HFF-Myc (cell line): ENCODE measurements at regions not wholly inside any gene's neighbourhood (a gene's known extent, or its start where the extent isn't known, plus 50 kb on each side); places are given as distances from the start of the nearest gene placed in this dataset.
"Not testable (repeated sequence)": the region's sequence is repeated elsewhere in the genome, so short reads cannot be mapped to it uniquely, and the experiment has no call there.

ENCODE experiments used
- DNase-seq: peaks from one replicate; pipeline ENCODE4 v3.0.0-alpha.2; 2011; ENCODE audit warnings: low read depth; ENCODE audit errors: extremely low read depth
- H3K4me3 ChIP-seq: replicated peaks from 2 replicates; pipeline ENCODE4 v1.5.1; 2011; ENCODE audit warnings: low read depth, mild to moderate bottlenecking, control low read depth, low read length
- TF ChIP-seq, protein P1 (sequence below): IDR thresholded peaks from 2 replicates; pipeline ENCODE4 v1.5.1; 2012; ENCODE audit warnings: mild to moderate bottlenecking, low read depth, low read length, control low read depth; ENCODE audit errors: missing control alignments

DNA sequence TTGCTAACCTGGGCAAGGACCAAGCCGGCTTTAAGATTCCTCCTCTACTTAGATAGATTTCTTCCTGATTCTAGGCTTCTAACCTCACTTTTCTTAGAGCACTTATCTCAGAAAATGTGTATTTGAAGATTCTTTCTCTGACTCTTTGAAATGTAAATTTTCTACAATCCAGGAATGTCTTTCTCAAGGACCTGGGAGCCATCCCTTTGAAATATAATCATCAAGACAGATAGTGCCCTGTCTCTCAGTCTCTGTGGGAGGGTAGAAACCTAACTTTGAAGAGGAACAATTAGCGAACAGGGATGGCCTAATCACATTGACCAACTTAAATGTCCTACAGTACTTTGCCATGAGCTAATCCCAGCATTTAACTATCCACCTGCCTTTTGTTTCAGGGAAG, 1646.0 kb downstream of the PCDH9 start:
- H3K4me3 ChIP-seq: no peak overlapping the region
- DNase-seq: no peak
- TF ChIP-seq, protein P1, sequence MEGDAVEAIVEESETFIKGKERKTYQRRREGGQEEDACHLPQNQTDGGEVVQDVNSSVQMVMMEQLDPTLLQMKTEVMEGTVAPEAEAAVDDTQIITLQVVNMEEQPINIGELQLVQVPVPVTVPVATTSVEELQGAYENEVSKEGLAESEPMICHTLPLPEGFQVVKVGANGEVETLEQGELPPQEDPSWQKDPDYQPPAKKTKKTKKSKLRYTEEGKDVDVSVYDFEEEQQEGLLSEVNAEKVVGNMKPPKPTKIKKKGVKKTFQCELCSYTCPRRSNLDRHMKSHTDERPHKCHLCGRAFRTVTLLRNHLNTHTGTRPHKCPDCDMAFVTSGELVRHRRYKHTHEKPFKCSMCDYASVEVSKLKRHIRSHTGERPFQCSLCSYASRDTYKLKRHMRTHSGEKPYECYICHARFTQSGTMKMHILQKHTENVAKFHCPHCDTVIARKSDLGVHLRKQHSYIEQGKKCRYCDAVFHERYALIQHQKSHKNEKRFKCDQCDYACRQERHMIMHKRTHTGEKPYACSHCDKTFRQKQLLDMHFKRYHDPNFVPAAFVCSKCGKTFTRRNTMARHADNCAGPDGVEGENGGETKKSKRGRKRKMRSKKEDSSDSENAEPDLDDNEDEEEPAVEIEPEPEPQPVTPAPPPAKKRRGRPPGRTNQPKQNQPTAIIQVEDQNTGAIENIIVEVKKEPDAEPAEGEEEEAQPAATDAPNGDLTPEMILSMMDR: no peak

DNA sequence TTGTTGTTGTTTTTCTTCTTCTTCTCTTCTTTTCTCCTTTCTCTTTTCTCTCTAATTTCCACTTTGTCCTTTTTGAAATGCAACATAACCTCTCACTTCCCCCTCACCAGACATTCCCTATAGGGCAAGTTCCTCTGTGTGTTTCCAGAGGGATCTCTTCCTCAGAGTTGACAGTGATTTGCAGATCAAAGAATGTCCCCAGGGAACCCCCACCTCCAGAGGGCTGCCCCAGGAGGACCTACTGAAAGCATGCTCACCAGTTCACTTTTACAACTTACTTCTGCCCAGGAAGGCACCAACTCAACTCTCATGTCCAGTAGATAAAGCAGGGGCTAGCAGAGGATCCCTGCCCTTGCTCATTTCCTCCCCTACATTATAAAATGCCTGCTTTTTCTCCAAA, 1648.0 kb downstream of the PCDH9 start:
- no peak for DNase-seq
- H3K4me3 ChIP-seq: no peak overlapping the region
- TF ChIP-seq, protein P1: no peak

DNA sequence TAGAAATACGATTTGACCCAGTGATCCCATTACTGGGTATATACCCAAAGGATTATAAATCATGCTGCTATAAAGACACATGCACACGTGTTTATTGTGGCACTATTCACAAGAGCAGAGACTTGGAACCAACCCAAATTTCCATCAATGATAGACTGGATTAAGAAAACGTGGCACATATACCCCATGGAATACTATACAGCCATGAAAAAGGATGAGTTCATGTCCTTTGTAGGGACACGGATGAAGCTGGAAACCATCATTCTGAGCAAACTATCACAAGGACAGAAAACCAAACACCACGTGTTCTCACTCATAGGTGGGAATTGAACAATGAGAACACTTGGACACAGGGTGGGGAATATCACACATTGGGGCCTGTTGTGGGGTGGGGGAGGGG, 1665.6 kb downstream of the PCDH9 start:
- not testable (repeated sequence) for H3K4me3 ChIP-seq, DNase-seq

DNA sequence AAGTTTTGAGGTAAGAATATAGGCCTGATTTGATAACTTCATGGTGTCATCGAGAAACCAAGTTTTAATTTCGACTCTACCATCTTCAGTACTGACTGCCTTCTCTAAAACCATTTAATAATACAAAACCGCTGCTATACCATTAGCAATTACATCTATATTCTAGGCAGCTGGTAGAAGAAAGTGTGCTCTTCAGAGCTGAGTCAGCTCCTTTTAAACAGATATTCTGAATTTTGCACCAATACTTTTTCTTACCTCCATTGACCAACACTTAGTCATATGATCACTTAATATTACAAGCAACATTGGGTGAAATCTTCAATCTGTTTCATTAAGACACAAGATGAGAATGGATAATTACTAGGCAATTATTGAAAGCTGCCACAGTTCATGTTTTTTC, 1667.8 kb downstream of the PCDH9 start:
- H3K4me3 ChIP-seq: no peak overlapping the region
- no peak for DNase-seq
- TF ChIP-seq, protein P1: no peak

DNA sequence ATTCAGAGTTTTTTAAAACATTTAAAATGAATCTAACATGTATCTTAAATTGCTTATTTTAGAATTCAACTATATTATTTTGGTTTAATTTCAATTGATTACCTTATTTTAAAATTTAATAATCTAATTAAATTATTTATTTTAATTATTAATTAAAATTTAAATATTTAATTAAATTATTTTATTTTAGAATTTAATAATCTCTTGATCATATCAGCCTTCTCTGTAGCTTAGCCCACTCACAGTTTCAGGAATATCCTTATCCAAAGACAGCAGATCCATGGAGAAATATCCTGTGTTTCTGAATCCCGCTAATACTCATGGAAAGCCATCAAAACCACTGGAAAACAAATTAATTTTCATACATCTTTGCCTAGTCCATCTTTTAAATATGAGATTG, 1669.2 kb downstream of the PCDH9 start:
- no peak overlapping the region for H3K4me3 ChIP-seq
- no peak for DNase-seq
- TF ChIP-seq, protein P1: no peak

DNA sequence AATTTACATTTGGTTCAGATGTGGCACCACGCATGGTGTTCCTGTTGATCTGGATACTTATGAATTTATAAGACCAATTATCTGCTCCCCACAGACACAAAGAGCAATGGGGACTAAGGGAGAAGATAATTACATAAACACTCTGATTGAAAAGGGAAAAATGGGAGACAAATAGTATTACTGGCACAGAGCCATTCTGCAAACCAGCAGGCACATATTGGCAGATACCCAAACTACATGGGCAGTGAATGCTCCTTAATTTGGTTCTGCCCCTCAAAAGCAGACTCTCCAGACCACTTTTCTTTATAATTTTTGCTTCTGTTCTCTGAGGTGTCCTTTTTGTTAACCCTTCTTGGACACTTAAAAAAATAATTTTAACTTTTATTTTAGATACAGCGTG, 1674.2 kb downstream of the PCDH9 start:
- no peak for DNase-seq
- TF ChIP-seq, protein P1: no peak
- no peak overlapping the region for H3K4me3 ChIP-seq

DNA sequence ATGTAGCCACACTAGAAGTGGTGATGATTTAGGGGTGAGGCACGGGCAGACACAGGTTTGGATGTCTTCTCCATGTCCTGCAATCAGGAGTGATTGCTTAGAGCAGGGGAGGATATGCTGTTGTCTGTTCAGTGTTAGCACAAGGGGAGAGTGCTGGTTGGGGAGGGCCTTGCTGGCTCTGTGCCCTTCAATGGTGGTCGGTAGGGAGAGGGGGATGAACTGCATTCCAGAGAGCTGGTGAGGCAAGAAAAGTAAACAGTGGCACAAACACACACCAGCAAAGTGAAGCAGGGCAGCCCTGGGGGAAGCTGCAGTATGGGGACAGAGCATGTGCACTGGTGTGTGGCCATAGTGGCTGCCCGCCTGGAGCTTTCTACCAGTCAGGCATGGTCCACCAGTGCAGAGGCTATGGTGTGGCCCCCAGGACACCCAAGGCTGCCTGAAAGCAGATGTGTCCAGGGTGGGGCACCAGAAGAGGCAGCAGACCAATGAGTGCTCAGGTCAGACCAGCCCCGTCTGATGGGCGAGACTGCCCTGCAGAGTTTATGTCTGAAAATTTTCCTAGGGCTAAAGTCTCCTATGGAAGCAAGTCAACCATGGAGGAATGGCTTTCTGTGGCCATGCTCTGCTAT, 1676.9 kb downstream of the PCDH9 start:
- TF ChIP-seq, protein P1: no peak
- no peak for DNase-seq
- no peak overlapping the region for H3K4me3 ChIP-seq
